ENCODE measurements at regions not wholly inside any gene's neighbourhood (a gene's known extent, or its start where the extent isn't known, plus 50 kb on each side); places are given as distances from the start of the nearest gene placed in this dataset.

DNA sequence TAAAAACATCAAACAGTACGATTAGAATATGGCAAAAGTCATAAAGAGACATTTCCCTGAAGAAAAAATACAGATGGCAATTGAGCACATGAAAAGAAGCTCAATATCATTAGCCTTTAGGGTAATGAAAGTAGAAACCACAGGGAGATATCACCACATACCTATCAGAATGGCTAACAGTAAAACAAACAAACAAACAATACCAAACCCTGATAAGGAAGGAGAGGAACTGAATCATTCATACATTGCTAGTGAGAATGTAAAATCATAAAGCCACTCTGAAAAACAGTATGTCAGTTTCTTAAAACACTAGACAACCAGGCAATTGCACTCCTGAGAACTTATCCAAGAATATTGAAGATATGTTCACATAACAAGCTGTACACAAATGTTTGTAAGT is 1342.5 kb upstream of the SLC10A2 start:
- TF ChIP-seq CTCF (IDR thresholded peaks at IDR 0.05; ENCODE audit: poor library complexity) (no peak), EZH2 (IDR thresholded peaks at IDR 0.05; ENCODE audit: borderline replicate concordance) (no peak)

All from hepatocyte (in vitro differentiated cells).